A673 (cell line): ENCODE measurements at regions not wholly inside any gene's neighbourhood (a gene's known extent, or its start where the extent isn't known, plus 50 kb on each side); places are given as distances from the start of the nearest gene placed in this dataset.
"Not testable (repeated sequence)": the region's sequence is repeated elsewhere in the genome, so short reads cannot be mapped to it uniquely, and the experiment has no call there.

Experiments used
- BruUV-seq: library from RNA; stranded (reverse); fragments of 400-500 nt; replicated peaks from 2 replicates; lab custom pipeline; 2021; lab: Mats Ljungman, UMichigan
- CTCF ChIA-PET: fragments of 300-600 bp; sonication (Branson Sonifier 250); formaldehyde crosslinking; loops from one replicate; lab custom pipeline; 2022; ENCODE audit warnings: antibody characterized with exemption; lab: Charles Lee
- POLR2A ChIA-PET: fragments of 300-600 bp; sonication (Branson Sonifier 250); formaldehyde crosslinking; loops from one replicate; lab custom pipeline; 2022; ENCODE audit warnings: antibody characterized with exemption; ENCODE audit not compliant: low non-redundant PET; lab: Charles Lee
- DNase-seq: peaks from one replicate; pipeline ENCODE4 v3.0.0-alpha.2; 2015; ENCODE audit warnings: low spot score
- H3K27ac ChIP-seq: fragments of 200-600 bp; sonication (generic); 2 replicates; pipeline ENCODE4 v1.5.1; 2016; ENCODE audit warnings: mixed run types, low read depth, mild to moderate bottlenecking, mixed read lengths, antibody characterized with exemption, low read length; ENCODE audit not compliant: poor library complexity, severe bottlenecking
- H3K27me3 ChIP-seq: fragments of 200-600 bp; sonication (generic); replicated peaks from 2 replicates; pipeline ENCODE4 v1.6.1; 2017; ENCODE audit warnings: mixed run types, low read depth, mild to moderate bottlenecking, mixed read lengths, antibody characterized with exemption, low read length; ENCODE audit not compliant: insufficient read depth, poor library complexity
- H3K36me3 ChIP-seq: fragments of 200-600 bp; sonication (generic); 2 replicates; pipeline ENCODE4 v1.6.1; 2016; ENCODE audit warnings: mixed run types, mild to moderate bottlenecking, mixed read lengths, antibody characterized with exemption, low read length; ENCODE audit not compliant: insufficient read depth, poor library complexity, severe bottlenecking
- H3K4me1 ChIP-seq: fragments of 200-600 bp; sonication (generic); 2 replicates; pipeline ENCODE4 v1.6.1; 2017; ENCODE audit warnings: mixed run types, mild to moderate bottlenecking, mixed read lengths, antibody characterized with exemption, low read length; ENCODE audit not compliant: insufficient read depth, poor library complexity, severe bottlenecking
- H3K4me3 ChIP-seq: fragments of 200-600 bp; sonication (generic); 2 replicates; pipeline ENCODE4 v1.5.1; 2016; ENCODE audit warnings: low read depth, mixed run types, mild to moderate bottlenecking, mixed read lengths, low read length; ENCODE audit not compliant: poor library complexity, severe bottlenecking
- H3K9me3 ChIP-seq: fragments of 200-600 bp; sonication (generic); 2 replicates; pipeline ENCODE4 v1.6.1; 2016; ENCODE audit warnings: mixed run types, low read depth, mild to moderate bottlenecking, mixed read lengths, antibody characterized with exemption, low read length; ENCODE audit not compliant: poor library complexity, severe bottlenecking
- CTCF ChIP-seq: fragments of 300-800, 200-600 bp; sonication (generic); conservative IDR thresholded peaks from 2 replicates; pipeline ENCODE4 v1.5.1; 2017; ENCODE audit warnings: low read depth, mild to moderate bottlenecking, antibody characterized with exemption, low read length, moderate library complexity, mixed read lengths
- EZH2 ChIP-seq: fragments of 200-600 bp; sonication (generic); IDR thresholded peaks from 2 replicates; pipeline ENCODE4 v1.6.1; 2017; ENCODE audit warnings: borderline replicate concordance, low read depth, mild to moderate bottlenecking, mixed read lengths, antibody characterized with exemption, low read length; ENCODE audit not compliant: poor library complexity, severe bottlenecking
- intact Hi-C: fragments of 100-400 bp; cut with micrococcal nuclease; formaldehyde crosslinking; loops from one replicate; pipeline ENCODE4 v1.10.0; 2022; ENCODE audit not compliant: unreplicated experiment

GRCh38 chr2:18940184-18940583 is 350.8 kb upstream of the NT5C1B start:
- TF ChIP-seq CTCF (no peak), EZH2 (no peak)
- Histone ChIP-seq H3K27me3 (no peaks in the 10 kb centered on the region), H3K4me3 (no peak overlapping the region), H3K4me1 (no peaks in the 10 kb centered on the region), H3K27ac (no peak overlapping the region), H3K9me3 (no peaks in the 10 kb centered on the region), H3K36me3 (no peaks in the 10 kb centered on the region)
- ChIA-PET CTCF (no interaction called here), POLR2A (no interaction called here)
- DNase-seq, result no peak
- intact Hi-C loops, result no loop called here
- BruUV-seq, result no TSS peak

DNA sequence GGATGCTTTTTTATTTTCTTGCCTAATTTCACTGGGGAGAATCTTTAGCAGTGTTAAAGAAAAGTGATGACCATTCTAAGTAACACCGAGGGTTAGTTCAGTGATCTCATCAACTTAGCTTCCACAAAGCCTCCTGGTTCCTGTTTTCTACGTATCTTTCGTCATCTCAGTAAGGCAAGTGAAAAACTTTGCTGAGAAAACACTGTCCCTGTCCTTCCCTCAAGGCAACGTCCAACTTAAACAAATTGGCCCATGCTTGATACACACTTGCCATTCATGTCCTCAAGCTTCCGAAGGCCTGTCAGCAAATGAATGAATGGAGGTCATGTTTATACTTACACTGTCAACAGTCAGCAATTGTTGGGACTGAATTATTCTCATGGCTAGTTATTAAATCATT is 350.4 kb upstream of the NT5C1B start:
- CTCF ChIA-PET, BruUV-seq: not testable (repeated sequence)

GRCh38 chr2:18934886-18935285 is 345.5 kb upstream of the NT5C1B start:
- Histone ChIP-seq H3K27me3 (no peaks in the 10 kb centered on the region), H3K4me3 (no peak overlapping the region), H3K36me3 (no peaks in the 10 kb centered on the region), H3K27ac (no peak overlapping the region), H3K4me1 (no peaks in the 10 kb centered on the region), H3K9me3 (no peaks in the 10 kb centered on the region)
- intact Hi-C loops, result no loop called here
- CTCF ChIA-PET, result no interaction called here
- POLR2A ChIA-PET, result no interaction called here
- no TSS peak for BruUV-seq
- no peak for TF ChIP-seq CTCF
- no peak for TF ChIP-seq EZH2
- DNase-seq, result no peak

More for the DNA sequence above, 350.4 kb upstream of the NT5C1B start:
- H3K4me3 ChIP-seq, H3K4me1 ChIP-seq, H3K36me3 ChIP-seq, H3K9me3 ChIP-seq, intact Hi-C loops, DNase-seq, H3K27ac ChIP-seq, H3K27me3 ChIP-seq, POLR2A ChIA-PET: not testable (repeated sequence)

- Histone ChIP-seq H3K4me1 (no peaks in the 10 kb centered on the region), H3K9me3 (no peaks in the 10 kb centered on the region), H3K27me3 (no peaks in the 10 kb centered on the region), H3K36me3 (no peaks in the 10 kb centered on the region), H3K27ac (no peak overlapping the region), H3K4me3 (no peak overlapping the region)
- CTCF ChIA-PET, result no interaction called here
- BruUV-seq, result no TSS peak
- intact Hi-C loops, result no loop called here
- DNase-seq, result no peak
- TF ChIP-seq EZH2 (no peak), CTCF (no peak)
- POLR2A ChIA-PET, result no interaction called here
Measured at GRCh38 chr2:18932853-18933252, 343.5 kb upstream of the NT5C1B start.
